Stimulated activated naive CD8-positive, alpha-beta T cell treated with anti-CD3 and anti-CD28 coated beads, Interleukin-15, amount 100 ng/mL, for 72 hours (primary cell): ENCODE measurements at regions not wholly inside any gene's neighbourhood (a gene's known extent, or its start where the extent isn't known, plus 50 kb on each side); places are given as distances from the start of the nearest gene placed in this dataset.
"Not testable (repeated sequence)": the region's sequence is repeated elsewhere in the genome, so short reads cannot be mapped to it uniquely, and the experiment has no call there.

Experiments
- ATAC-seq: fragments of 150-1000 bp; cut with Tn5 transposase; 2 replicates; pipeline ENCODE4 v1.10.0; 2021; ENCODE audit warnings: mild to moderate bottlenecking, moderate library complexity
- DNase-seq, 2 donors: peaks; one replicate each; pipeline ENCODE4 v3.0.0; 2021 to 2022
- H3K27ac Mint-ChIP-seq, 2 donors: one replicate each; pipeline ENCODE4 v1.8.0; 2022; ENCODE audit warnings: mild to moderate bottlenecking in 2 of 2, mixed read lengths in 2 of 2, moderate library complexity in 2 of 2
- H3K27me3 Mint-ChIP-seq: one replicate; pipeline ENCODE4 v1.8.0; 2022; ENCODE audit warnings: mixed read lengths
- H3K4me1 Mint-ChIP-seq: one replicate; pipeline ENCODE4 v1.8.0; 2022; ENCODE audit warnings: mild to moderate bottlenecking, mixed read lengths
- H3K4me3 Mint-ChIP-seq, 2 donors: one replicate each; pipeline ENCODE4 v1.8.0; 2022; ENCODE audit warnings: mild to moderate bottlenecking in 2 of 2, mixed read lengths in 2 of 2, moderate library complexity in 1 of 2
- H3K9me3 Mint-ChIP-seq, 2 donors: one replicate each; pipeline ENCODE4 v1.8.0; 2022; ENCODE audit warnings: mixed read lengths in 2 of 2

- Mint-ChIP-seq H3K27ac (no peak overlapping the region), H3K4me1 (no peaks in the 10 kb centered on the region), H3K9me3 (peaks cover 0 to 3% of the 10 kb centered on the region in 2 donors), H3K4me3 (no peak overlapping the region), H3K27me3 (no peaks in the 10 kb centered on the region)
- ATAC-seq: no peak
- no peak for DNase-seq
These were observed 824.5 kb downstream of the STIM2 start for GRCh38 chr4:27685091-27685490.

GRCh38 chr4:27685947-27686346 lies 825.3 kb downstream of the STIM2 start:
- Mint-ChIP-seq H3K4me3 (no peak overlapping the region), H3K4me1 (no peaks in the 10 kb centered on the region), H3K27ac (no peak overlapping the region), H3K27me3 (no peaks in the 10 kb centered on the region), H3K9me3 (peaks cover 4 to 9% of the 10 kb centered on the region in 2 donors)
- DNase-seq: no peak
- no peak for ATAC-seq

- no peaks in the 10 kb centered on the region for H3K27me3 Mint-ChIP-seq
- H3K9me3 Mint-ChIP-seq: peaks cover 9% of the 10 kb centered on the region in 2 donors
- DNase-seq: no peak
- no peaks in the 10 kb centered on the region for H3K4me1 Mint-ChIP-seq
- H3K27ac Mint-ChIP-seq: no peak overlapping the region
- no peak overlapping the region for H3K4me3 Mint-ChIP-seq
- no peak for ATAC-seq
These were observed 831.5 kb downstream of the STIM2 start for GRCh38 chr4:27692158-27692557.

GRCh38 chr4:27692868-27693634 lies 832.4 kb downstream of the STIM2 start:
- ATAC-seq: no peak

GRCh38 chr4:27696257-27696656 lies 835.6 kb downstream of the STIM2 start:
- not testable (repeated sequence) for H3K9me3 Mint-ChIP-seq, H3K4me3 Mint-ChIP-seq

More at GRCh38 chr4:27692868-27693634, 832.4 kb downstream of the STIM2 start:
- H3K27me3 Mint-ChIP-seq: no peaks in the 10 kb centered on the region
- no peaks in the 10 kb centered on the region for H3K4me1 Mint-ChIP-seq
- H3K9me3 Mint-ChIP-seq: peaks cover 9% of the 10 kb centered on the region in 2 donors
- no peak overlapping the region for H3K4me3 Mint-ChIP-seq
- H3K27ac Mint-ChIP-seq: no peak overlapping the region
- no peak for DNase-seq

GRCh38 chr4:27701606-27702005 lies 841.0 kb downstream of the STIM2 start:
- ATAC-seq: no peak
- peaks cover 7 to 8% of the 10 kb centered on the region in 2 donors for H3K9me3 Mint-ChIP-seq
- DNase-seq: no peak
- H3K27me3 Mint-ChIP-seq: no peaks in the 10 kb centered on the region
- H3K4me1 Mint-ChIP-seq: no peaks in the 10 kb centered on the region
- no peak overlapping the region for H3K4me3 Mint-ChIP-seq
- no peak overlapping the region for H3K27ac Mint-ChIP-seq

More at GRCh38 chr4:27696257-27696656, 835.6 kb downstream of the STIM2 start:
- not testable (repeated sequence) for H3K27ac Mint-ChIP-seq, DNase-seq, ATAC-seq, H3K4me1 Mint-ChIP-seq, H3K27me3 Mint-ChIP-seq

- DNase-seq (no peak), ATAC-seq (no peak)
- no peak overlapping the region for H3K27ac Mint-ChIP-seq
- H3K27me3 Mint-ChIP-seq: no peaks in the 10 kb centered on the region
- peaks cover 7 to 8% of the 10 kb centered on the region in 2 donors for H3K9me3 Mint-ChIP-seq
- H3K4me3 Mint-ChIP-seq: no peak overlapping the region
- H3K4me1 Mint-ChIP-seq: no peaks in the 10 kb centered on the region
These were observed 842.2 kb downstream of the STIM2 start for GRCh38 chr4:27702730-27703431.

GRCh38 chr4:27703771-27704170 lies 843.1 kb downstream of the STIM2 start:
- DNase-seq (no peak), ATAC-seq (no peak)
- Mint-ChIP-seq H3K27ac (no peak overlapping the region), H3K27me3 (no peaks in the 10 kb centered on the region), H3K4me3 (no peak overlapping the region), H3K4me1 (no peaks in the 10 kb centered on the region), H3K9me3 (peaks cover 7 to 8% of the 10 kb centered on the region in 2 donors)

GRCh38 chr4:27711041-27711440 lies 850.4 kb downstream of the STIM2 start:
- ATAC-seq (no peak), DNase-seq (no peak)
- H3K27ac Mint-ChIP-seq: no peak overlapping the region
- no peak overlapping the region for H3K4me3 Mint-ChIP-seq
- H3K27me3 Mint-ChIP-seq: no peaks in the 10 kb centered on the region
- no peaks in the 10 kb centered on the region for H3K4me1 Mint-ChIP-seq
- H3K9me3 Mint-ChIP-seq: peaks cover 7 to 15% of the 10 kb centered on the region in 2 donors

GRCh38 chr4:27714073-27714472 lies 853.4 kb downstream of the STIM2 start:
- ATAC-seq (no peak), DNase-seq (no peak)
- Mint-ChIP-seq H3K27ac (no peak overlapping the region), H3K9me3 (peaks cover 10 to 15% of the 10 kb centered on the region in 2 donors), H3K4me1 (no peaks in the 10 kb centered on the region), H3K4me3 (no peak overlapping the region), H3K27me3 (no peaks in the 10 kb centered on the region)

GRCh38 chr4:27716693-27717430 lies 856.2 kb downstream of the STIM2 start:
- H3K4me1 Mint-ChIP-seq: no peaks in the 10 kb centered on the region
- DNase-seq (no peak), ATAC-seq (no peak)
- no peaks in the 10 kb centered on the region for H3K27me3 Mint-ChIP-seq
- H3K4me3 Mint-ChIP-seq: no peak overlapping the region
- no peak overlapping the region for H3K27ac Mint-ChIP-seq
- H3K9me3 Mint-ChIP-seq: peaks cover 15 to 19% of the 10 kb centered on the region in 2 donors

GRCh38 chr4:27717431-27717755 lies 856.8 kb downstream of the STIM2 start:
- H3K4me3 Mint-ChIP-seq: no peak overlapping the region
- no peaks in the 10 kb centered on the region for H3K4me1 Mint-ChIP-seq
- peaks cover 15 to 19% of the 10 kb centered on the region in 2 donors for H3K9me3 Mint-ChIP-seq
- no peak for DNase-seq
- no peak overlapping the region for H3K27ac Mint-ChIP-seq
- ATAC-seq: no peak
- no peaks in the 10 kb centered on the region for H3K27me3 Mint-ChIP-seq

- Mint-ChIP-seq H3K27ac (no peak overlapping the region), H3K4me1 (no peaks in the 10 kb centered on the region), H3K9me3 (peaks cover under 1 to 14% of the 10 kb centered on the region in 2 donors), H3K4me3 (no peak overlapping the region), H3K27me3 (no peaks in the 10 kb centered on the region)
- ATAC-seq (no peak), DNase-seq (no peak)
These were observed 859.5 kb downstream of the STIM2 start for GRCh38 chr4:27720010-27720766.

- Mint-ChIP-seq H3K27ac (no peak overlapping the region), H3K4me3 (no peak overlapping the region), H3K27me3 (no peaks in the 10 kb centered on the region), H3K4me1 (no peaks in the 10 kb centered on the region), H3K9me3 (peaks cover 0 to 12% of the 10 kb centered on the region in 2 donors)
- ATAC-seq (no peak), DNase-seq (no peak)
These were observed 860.6 kb downstream of the STIM2 start for GRCh38 chr4:27721193-27721592.

- ATAC-seq (no peak), DNase-seq (no peak)
- no peaks in the 10 kb centered on the region for H3K27me3 Mint-ChIP-seq
- H3K9me3 Mint-ChIP-seq: no peaks in the 10 kb centered on the region
- H3K4me1 Mint-ChIP-seq: no peaks in the 10 kb centered on the region
- no peak overlapping the region for H3K27ac Mint-ChIP-seq
- no peak overlapping the region for H3K4me3 Mint-ChIP-seq
These were observed 868.3 kb downstream of the STIM2 start for GRCh38 chr4:27728892-27729291.
